Heart left ventricle (tissue), 16 donors: ENCODE measurements at regions not wholly inside any gene's neighbourhood (a gene's known extent, or its start where the extent isn't known, plus 50 kb on each side); places are given as distances from the start of the nearest gene placed in this dataset.

Experiments
- ATAC-seq, 4 donors: fragments of 200-7000 bp; cut with Tn5 transposase; one replicate each; pipeline ENCODE4 v1.9.1; 2020 to 2022; ENCODE audit warnings: moderate library complexity in 4 of 4, mild to moderate bottlenecking in 3 of 4, moderate number of reproducible peaks in 1 of 4
- DNase-seq, 5 donors: peaks; one replicate each; pipeline ENCODE4 v3.0.0-alpha.2; 2020
- H3K27ac ChIP-seq, 12 donors: fragments of 200-600 bp; sonication (generic) in 4 of 12; one replicate each; pipeline versions ENCODE4 v1.5.0 to v1.8.0; 2016 to 2022; ENCODE audit warnings: mild to moderate bottlenecking in 2 of 12
- H3K27me3 ChIP-seq, 9 donors: fragments of 200-600 bp; sonication (generic) in 2 of 9; one replicate each; pipeline versions ENCODE4 v1.5.1 to v1.8.0; 2016 to 2022; ENCODE audit warnings: mild to moderate bottlenecking in 3 of 9
- H3K36me3 ChIP-seq, 9 donors: fragments of 200-600 bp; sonication (generic) in 2 of 9; one replicate each; pipeline versions ENCODE4 v1.5.0 to v1.8.0; 2018 to 2022; ENCODE audit warnings: mild to moderate bottlenecking in 2 of 9
- H3K4me1 ChIP-seq, 12 donors: fragments of 200-600 bp; sonication (generic) in 4 of 12; one replicate each; pipeline versions ENCODE4 v1.5.0 to v1.8.0; 2016 to 2022; ENCODE audit warnings: mild to moderate bottlenecking in 3 of 12
- H3K4me3 ChIP-seq, 12 donors: fragments of 200-600 bp; sonication (generic) in 4 of 12; one replicate each; pipeline versions ENCODE4 v1.5.0 to v1.8.0; 2017 to 2022; ENCODE audit warnings: mild to moderate bottlenecking in 9 of 12, moderate library complexity in 4 of 12
- H3K9me3 ChIP-seq, 12 donors: fragments of 200-600 bp; sonication (generic) in 4 of 12; one replicate each; pipeline versions ENCODE4 v1.5.0 to v1.8.0; 2016 to 2022; ENCODE audit warnings: mild to moderate bottlenecking in 1 of 12
- POLR2A ChIP-seq, 2 donors: fragments of 450-650 bp; IDR thresholded peaks; one replicate each; pipeline ENCODE4 v1.6.1; 2017; ENCODE audit warnings: antibody characterized with exemption in 2 of 2, mild to moderate bottlenecking in 2 of 2, moderate library complexity in 2 of 2
- WGBS, 4 donors: extraction: QIAGEN DNeasy Blood & Tissue Kit in 2 of 4; methylation state at CpG; one replicate each; pipeline versions ENCODE4 v1.1.5 to v1.1.7; 2013 to 2018; 5-methylcytosine and 5-hydroxymethylcytosine counted together
- intact Hi-C, 10 donors: fragments of 100-400 bp; cut with DNase I; formaldehyde crosslinking; loops; one replicate each; pipeline versions ENCODE4 v1.11.1 to v1.14.2; 2022
- TF ChIP-seq, protein P1 (sequence below), 12 donors: fragments of 200-600 bp; sonication (generic) in 4 of 12; IDR thresholded peaks; one replicate each; pipeline versions ENCODE4 v1.5.0 to v1.8.0; 2018 to 2022; ENCODE audit warnings: antibody characterized with exemption in 12 of 12, mild to moderate bottlenecking in 5 of 12
- donor health status: ischemic (EF 13 %, LVEDD 7.1; RV severe dilation, severe dysfunction).
- donor health status: healthy with polysubstance abuse.
- donor health status: DM: no; HTN: yes; CAD: no.
- donor health status: DM: no; HTN: no; CAD: no.
- donor health status: ischemic (EF 25% LVEDD 6.9; RV normal size, moderate dysfunction).
- donor health status: ischemic (EF 25% LVEDD 5.7; RV mildly dilated, moderate dysfunction).
- donor health status: healthy.
- donor health status: DM: yes; HTN: yes; CAD: no.
- donor health status: ischemic (EF 35%, LVEDD 5.7; RV mildly dilated, moderate dysfunction).
- donor health status: nonischemic (EF 11% LVEDD 7.7; RV severe dilation, severe dysfunction).
- donor health status: DM: yes; HTN: yes; CAD: no.
- donor health status: PGD.
- donor health status: ischemic (EF 29% LVEDD 5.4; RV normal size, mild dysfunction).
- donor health status: nonischemic (EF 23%, LVEDD 6.1; RV moderate dilation, normal function).

DNA sequence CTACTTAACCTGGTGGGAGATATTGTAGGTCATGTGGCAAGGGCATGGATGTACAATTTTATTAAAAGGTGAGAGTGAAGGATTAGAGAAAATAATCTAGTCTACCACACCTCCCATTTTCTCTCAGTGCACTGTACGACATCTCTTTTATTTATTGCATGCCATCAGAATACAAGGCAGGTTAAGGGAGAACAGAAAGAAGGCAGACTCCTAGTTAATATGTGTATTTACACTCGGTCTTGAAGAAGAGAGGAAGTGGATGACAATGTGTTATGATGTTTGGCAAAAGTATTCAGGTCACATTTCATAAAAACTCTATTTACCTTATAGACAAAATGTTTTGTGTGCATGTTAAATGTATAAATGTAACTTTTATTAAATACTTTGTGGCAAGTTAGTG, 306.1 kb downstream of the CTH start:
- DNase-seq (no peak), ATAC-seq (no peak)
- WGBS, 4 donors: 73 to 77% (median 75%) methylated on average over 2 of the region's 2 CpGs
- Histone ChIP-seq H3K4me1 (peaks cover 0 to 4% (median 0%) of the 10 kb centered on the region in 12 donors), H3K4me3 (no peak overlapping the region), H3K27me3 (no peaks in the 10 kb centered on the region), H3K9me3 (no peaks in the 10 kb centered on the region), H3K27ac (no peak overlapping the region), H3K36me3 (no peaks in the 10 kb centered on the region)
- intact Hi-C loops: no loop called here
- no peak for TF ChIP-seq POLR2A (IDR thresholded peaks at IDR 0.05)
- TF ChIP-seq, protein P1, sequence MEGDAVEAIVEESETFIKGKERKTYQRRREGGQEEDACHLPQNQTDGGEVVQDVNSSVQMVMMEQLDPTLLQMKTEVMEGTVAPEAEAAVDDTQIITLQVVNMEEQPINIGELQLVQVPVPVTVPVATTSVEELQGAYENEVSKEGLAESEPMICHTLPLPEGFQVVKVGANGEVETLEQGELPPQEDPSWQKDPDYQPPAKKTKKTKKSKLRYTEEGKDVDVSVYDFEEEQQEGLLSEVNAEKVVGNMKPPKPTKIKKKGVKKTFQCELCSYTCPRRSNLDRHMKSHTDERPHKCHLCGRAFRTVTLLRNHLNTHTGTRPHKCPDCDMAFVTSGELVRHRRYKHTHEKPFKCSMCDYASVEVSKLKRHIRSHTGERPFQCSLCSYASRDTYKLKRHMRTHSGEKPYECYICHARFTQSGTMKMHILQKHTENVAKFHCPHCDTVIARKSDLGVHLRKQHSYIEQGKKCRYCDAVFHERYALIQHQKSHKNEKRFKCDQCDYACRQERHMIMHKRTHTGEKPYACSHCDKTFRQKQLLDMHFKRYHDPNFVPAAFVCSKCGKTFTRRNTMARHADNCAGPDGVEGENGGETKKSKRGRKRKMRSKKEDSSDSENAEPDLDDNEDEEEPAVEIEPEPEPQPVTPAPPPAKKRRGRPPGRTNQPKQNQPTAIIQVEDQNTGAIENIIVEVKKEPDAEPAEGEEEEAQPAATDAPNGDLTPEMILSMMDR (IDR thresholded peaks at IDR 0.05): no peak

DNA sequence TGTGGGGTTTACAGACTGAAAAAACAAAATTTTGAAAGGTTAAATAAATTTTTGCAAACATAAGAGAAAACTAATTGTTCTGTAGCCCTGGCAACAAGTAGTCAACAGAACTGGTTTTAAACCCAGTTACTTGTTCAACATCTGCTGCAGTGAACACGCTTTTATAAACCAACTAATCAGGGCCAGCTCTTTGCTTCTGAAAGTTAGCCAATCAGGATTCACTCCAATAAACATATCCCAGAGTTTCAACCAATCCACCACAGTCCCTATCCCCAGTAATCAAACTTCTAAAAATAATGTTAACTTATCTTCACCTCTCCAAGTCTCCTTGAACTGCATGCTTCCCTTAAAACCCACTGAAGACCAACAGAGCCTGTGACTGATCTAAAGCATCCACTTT, 306.6 kb downstream of the CTH start:
- DNase-seq: no peak
- no peak overlapping the region for H3K4me3 ChIP-seq
- H3K4me1 ChIP-seq: peaks cover 0 to 4% (median 0%) of the 10 kb centered on the region in 12 donors
- 53 to 72% (median 69%) methylated on average over 1 of the region's 1 CpG for WGBS, 4 donors
- H3K36me3 ChIP-seq: no peaks in the 10 kb centered on the region
- intact Hi-C loops: no loop called here
- no peaks in the 10 kb centered on the region for H3K27me3 ChIP-seq
- TF ChIP-seq POLR2A (IDR thresholded peaks at IDR 0.05): no peak
- TF ChIP-seq, protein P1 (IDR thresholded peaks at IDR 0.05): no peak
- no peak for ATAC-seq
- no peak overlapping the region for H3K27ac ChIP-seq
- H3K9me3 ChIP-seq: peaks cover 0 to 4% (median 0%) of the 10 kb centered on the region in 12 donors

DNA sequence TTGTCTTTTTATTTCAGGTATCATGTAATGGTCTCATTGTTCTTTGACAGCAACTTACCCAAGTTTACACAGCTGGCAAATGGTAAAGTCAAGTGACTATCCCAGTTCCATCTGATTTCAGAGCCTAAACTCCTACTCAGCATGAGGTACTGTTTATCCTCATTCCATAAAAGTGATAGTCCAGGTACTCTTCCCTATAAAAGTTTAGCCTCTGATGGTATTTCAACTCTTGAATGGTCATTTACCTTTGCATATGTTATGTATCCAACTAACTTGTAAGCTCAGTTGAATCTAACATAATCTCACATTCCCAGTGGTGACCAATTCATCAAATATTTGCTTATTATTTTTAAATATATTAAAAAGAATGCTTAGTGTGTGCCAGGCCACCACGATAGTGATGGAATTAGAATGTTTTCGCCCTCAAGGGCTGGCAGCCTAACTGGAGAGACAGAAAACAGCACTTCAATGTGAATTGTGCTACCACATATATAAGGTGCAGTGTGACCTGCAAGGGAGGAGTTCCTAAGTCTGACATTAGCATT, 307.1 kb downstream of the CTH start:
- no peaks in the 10 kb centered on the region for H3K36me3 ChIP-seq
- H3K9me3 ChIP-seq: peaks cover 0 to 6% (median 0%) of the 10 kb centered on the region in 12 donors
- no peaks in the 10 kb centered on the region for H3K27me3 ChIP-seq
- DNase-seq (no peak), ATAC-seq (no peak)
- H3K4me3 ChIP-seq: no peak overlapping the region
- H3K27ac ChIP-seq: no peak overlapping the region
- whole genome bisulfite sequencing, 4 donors: 66 to 88% (median 69%) methylated on average over 2 of the region's 2 CpGs
- intact Hi-C loops: no loop called here
- H3K4me1 ChIP-seq: peaks cover 0 to 4% (median 0%) of the 10 kb centered on the region in 12 donors
- TF ChIP-seq, protein P1 (IDR thresholded peaks at IDR 0.05): no peak
- TF ChIP-seq POLR2A (IDR thresholded peaks at IDR 0.05): no peak

DNA sequence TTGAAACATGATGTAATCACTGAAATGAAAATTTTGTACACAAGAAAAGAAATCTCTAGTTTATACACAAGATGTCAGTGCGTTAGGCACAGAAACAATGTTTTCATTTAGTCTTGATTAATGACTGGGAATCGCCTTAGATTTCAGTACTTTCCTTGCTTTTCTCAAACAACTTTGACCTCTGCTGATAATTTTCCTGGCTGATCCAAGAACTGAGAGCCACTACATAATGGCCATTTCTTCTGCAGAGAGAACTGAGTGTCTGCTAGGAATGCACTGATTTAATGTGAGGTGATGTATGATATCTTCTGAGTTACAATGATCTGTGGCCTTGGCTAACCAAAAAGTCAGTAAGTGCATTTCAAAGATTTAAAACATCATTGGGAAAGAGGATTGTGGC, 308.1 kb downstream of the CTH start:
- H3K27me3 ChIP-seq: no peaks in the 10 kb centered on the region
- no peak overlapping the region for H3K4me3 ChIP-seq
- 42 to 65% (median 51%) methylated on average over 2 of the region's 2 CpGs for WGBS, 4 donors
- peaks cover 0 to 13% (median 0%) of the 10 kb centered on the region in 12 donors for H3K9me3 ChIP-seq
- DNase-seq: no peak
- intact Hi-C loops: no loop called here
- ATAC-seq: no peak
- peaks cover 0 to 4% (median 0%) of the 10 kb centered on the region in 12 donors for H3K4me1 ChIP-seq
- H3K27ac ChIP-seq: no peak overlapping the region
- TF ChIP-seq, protein P1 (IDR thresholded peaks at IDR 0.05): no peak
- TF ChIP-seq POLR2A (IDR thresholded peaks at IDR 0.05): no peak
- no peaks in the 10 kb centered on the region for H3K36me3 ChIP-seq
